RWPE1 (cell line): ENCODE measurements at regions not wholly inside any gene's neighbourhood (a gene's known extent, or its start where the extent isn't known, plus 50 kb on each side); places are given as distances from the start of the nearest gene placed in this dataset.

ENCODE experiments used
- CTCF ChIA-PET: fragments of 350-600 bp; sonication (Branson Sonifier 250); formaldehyde crosslinking; extraction: SDS; loops from one replicate; lab custom pipeline; 2021; lab: Yijun Ruan, JAX
- POLR2A ChIA-PET: fragments of 400-600 bp; formaldehyde crosslinking; extraction: SDS; loops from one replicate; lab custom pipeline; 2020; ENCODE audit warnings: antibody characterized with exemption; ENCODE audit not compliant: low non-redundant PET; lab: Yijun Ruan, JAX
- DNase-seq: peaks from one replicate; pipeline ENCODE4 v3.0.0; 2012; ENCODE audit warnings: low spot score
- H3K27ac ChIP-seq: fragments of 450-650 bp; 2 replicates; pipeline ENCODE4 v1.5.1; 2017
- TF ChIP-seq, protein P1 (sequence below): fragments of 450-650 bp; conservative IDR thresholded peaks from 2 replicates; pipeline ENCODE4 v1.5.1; 2017; ENCODE audit warnings: low read depth, mild to moderate bottlenecking

DNA sequence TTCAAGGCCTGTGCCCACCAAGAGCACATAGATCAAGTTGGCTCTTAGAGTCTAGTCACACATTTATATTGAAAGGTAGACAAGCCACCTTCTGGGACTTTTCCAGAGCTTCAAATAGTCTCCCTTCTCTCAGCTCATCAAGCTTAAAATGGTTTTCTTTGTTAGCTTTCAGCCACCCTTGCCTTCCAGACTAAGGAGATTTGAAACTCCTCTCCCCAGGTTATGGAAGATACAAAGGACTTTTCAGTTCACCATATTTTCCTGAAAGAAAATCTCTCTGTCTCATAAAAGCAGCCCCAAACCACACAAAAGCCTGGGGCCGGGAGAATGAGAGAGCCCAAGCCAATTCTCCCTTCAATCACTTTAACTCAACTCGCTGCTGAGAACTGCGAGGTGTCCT, 134.1 kb downstream of the ZC3H11B start:
- no peak overlapping the region for H3K27ac ChIP-seq
- ChIA-PET CTCF (interaction anchor here (0.5 to 1.1 kb wide), 2 partner anchors 89 to 1196 kb away, joined by 3 read pairs; no protein-coding TSS in a partner anchor), POLR2A (no interaction called here)
- DNase-seq, result no peak
- TF ChIP-seq, protein P1, sequence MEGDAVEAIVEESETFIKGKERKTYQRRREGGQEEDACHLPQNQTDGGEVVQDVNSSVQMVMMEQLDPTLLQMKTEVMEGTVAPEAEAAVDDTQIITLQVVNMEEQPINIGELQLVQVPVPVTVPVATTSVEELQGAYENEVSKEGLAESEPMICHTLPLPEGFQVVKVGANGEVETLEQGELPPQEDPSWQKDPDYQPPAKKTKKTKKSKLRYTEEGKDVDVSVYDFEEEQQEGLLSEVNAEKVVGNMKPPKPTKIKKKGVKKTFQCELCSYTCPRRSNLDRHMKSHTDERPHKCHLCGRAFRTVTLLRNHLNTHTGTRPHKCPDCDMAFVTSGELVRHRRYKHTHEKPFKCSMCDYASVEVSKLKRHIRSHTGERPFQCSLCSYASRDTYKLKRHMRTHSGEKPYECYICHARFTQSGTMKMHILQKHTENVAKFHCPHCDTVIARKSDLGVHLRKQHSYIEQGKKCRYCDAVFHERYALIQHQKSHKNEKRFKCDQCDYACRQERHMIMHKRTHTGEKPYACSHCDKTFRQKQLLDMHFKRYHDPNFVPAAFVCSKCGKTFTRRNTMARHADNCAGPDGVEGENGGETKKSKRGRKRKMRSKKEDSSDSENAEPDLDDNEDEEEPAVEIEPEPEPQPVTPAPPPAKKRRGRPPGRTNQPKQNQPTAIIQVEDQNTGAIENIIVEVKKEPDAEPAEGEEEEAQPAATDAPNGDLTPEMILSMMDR, result no peak

DNA sequence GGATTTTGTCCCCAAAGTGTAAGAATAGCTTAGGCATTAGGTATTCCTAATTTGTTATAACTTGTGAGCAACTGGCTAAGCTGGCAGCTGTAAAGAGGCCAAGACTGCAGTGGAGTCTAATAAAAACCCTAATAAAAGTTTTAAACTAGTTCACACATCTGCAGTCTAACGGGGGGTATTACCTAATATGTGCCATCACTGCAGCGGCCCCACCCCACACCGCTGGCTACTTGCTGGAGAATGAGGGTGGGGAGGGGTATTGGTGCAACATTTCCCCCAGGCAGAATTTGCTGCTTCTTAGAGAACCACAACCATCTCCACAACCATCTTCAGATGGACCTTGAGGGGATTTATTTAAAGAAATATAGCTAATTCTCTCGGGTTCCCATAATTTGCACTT, 135.0 kb downstream of the ZC3H11B start:
- no peak for DNase-seq
- TF ChIP-seq, protein P1, result no peak
- no peak overlapping the region for H3K27ac ChIP-seq
- ChIA-PET CTCF (interaction anchor here (0.6 to 1.1 kb wide), 2 partner anchors 90 to 183 kb away, joined by 3 read pairs; no protein-coding TSS in a partner anchor), POLR2A (no interaction called here)

DNA sequence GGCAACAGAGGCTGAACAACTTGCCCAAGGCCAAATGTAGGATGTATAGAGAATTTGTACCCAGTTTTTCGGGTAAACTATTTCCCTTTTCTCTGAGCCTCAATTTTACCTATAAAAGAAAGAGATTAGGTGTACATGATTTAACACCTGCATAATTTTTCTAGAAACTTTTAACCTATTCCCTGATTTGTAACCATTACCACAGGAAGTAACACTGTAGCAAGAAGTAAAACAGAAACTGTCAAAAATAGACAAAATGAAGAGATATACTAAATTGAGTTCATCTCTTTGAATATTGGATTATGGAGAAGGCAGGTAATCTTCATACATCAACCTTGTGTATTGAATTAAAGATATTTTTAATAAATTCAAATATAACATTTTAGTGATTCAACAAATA, 136.2 kb downstream of the ZC3H11B start:
- ChIA-PET POLR2A (no interaction called here), CTCF (interaction anchor here (0.6 to 0.7 kb wide), 2 partner anchors 9 to 184 kb away, joined by 3 to 4 read pairs; no protein-coding TSS in a partner anchor)
- TF ChIP-seq, protein P1, result no peak
- DNase-seq, result no peak
- no peak overlapping the region for H3K27ac ChIP-seq

DNA sequence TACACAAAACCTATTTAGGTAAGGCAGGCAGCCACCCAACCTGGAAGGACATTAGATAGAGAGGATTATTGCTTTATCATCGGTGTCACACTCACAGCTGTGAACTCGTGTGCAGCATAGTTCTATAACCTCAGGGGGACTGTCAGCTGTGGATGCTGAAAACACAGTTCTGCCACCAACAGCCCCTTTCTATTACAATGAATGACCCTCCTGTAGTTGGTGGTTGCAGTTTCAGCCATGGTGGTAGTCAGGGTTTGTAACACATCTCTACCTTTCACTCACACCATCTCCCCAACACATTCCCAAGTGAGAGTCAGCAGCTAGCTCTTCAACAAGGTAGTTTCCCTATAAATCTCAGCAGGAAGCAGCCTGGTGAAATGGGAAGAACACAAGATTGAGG, 136.8 kb downstream of the ZC3H11B start:
- POLR2A ChIA-PET, result no interaction called here
- TF ChIP-seq, protein P1, result no peak
- CTCF ChIA-PET, result no interaction called here
- no peak for DNase-seq
- H3K27ac ChIP-seq, result no peak overlapping the region

DNA sequence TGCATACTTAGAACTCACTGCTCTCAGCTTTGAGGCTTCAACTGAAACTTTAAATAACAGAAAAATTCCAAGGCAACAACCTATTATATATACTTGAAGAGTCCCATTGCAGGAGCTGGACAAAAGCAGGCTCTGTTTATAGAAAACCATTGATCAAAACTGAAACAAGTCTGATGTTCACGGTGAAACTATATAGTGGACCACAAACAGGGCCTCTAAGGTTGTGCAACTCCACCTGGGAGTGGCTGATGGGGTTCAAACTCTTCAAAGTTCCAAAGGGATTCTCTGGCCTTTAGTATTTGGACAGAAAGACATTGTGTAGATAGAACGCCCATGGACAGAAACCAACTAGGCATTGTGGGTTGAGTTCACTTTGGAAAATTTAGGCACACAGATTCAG, 140.3 kb downstream of the ZC3H11B start:
- POLR2A ChIA-PET, result no interaction called here
- CTCF ChIA-PET, result no interaction called here
- H3K27ac ChIP-seq, result no peak overlapping the region
- TF ChIP-seq, protein P1, result no peak
- DNase-seq, result no peak

DNA sequence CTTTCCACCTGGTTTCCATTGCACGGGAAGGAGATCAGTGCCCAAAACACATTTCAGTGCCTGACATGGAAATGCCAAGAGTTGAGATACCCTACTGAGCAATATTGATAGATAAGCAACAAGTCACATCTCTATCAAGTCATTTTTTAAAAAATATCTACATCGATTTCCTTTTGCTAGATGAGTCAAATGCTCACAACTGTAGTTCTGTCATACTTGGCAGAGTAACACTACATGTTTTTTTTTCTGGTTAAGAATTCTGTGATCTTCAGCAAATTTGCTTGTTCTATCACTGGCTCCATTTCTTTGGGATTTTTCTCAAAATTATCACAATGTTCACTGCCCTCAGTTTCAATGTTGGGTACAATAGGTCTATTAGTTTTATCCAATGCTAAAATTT, 145.4 kb downstream of the ZC3H11B start:
- no peak for DNase-seq
- H3K27ac ChIP-seq, result no peak overlapping the region
- CTCF ChIA-PET, result interaction anchor here (1.7 kb wide), 1 partner anchor 193 kb away, joined by 6 read pairs; no protein-coding TSS in a partner anchor
- POLR2A ChIA-PET, result no interaction called here
- TF ChIP-seq, protein P1, result no peak
